ENCODE measurements at regions not wholly inside any gene's neighbourhood (a gene's known extent, or its start where the extent isn't known, plus 50 kb on each side); places are given as distances from the start of the nearest gene placed in this dataset.

- DNase-seq (ENCODE audit: low read depth), result no peak
- TF ChIP-seq CTCF (conservative IDR thresholded peaks at IDR 0.05; ENCODE audit: low read depth, low read length), result no peak
- no peak overlapping the region for H3K4me3 ChIP-seq (ENCODE audit: low read depth, low read length)
Measured at GRCh38 chr1:234877761-234878160, 250.9 kb downstream of the TOMM20 start.

GRCh38 chr1:234875953-234876855 is 252.4 kb downstream of the TOMM20 start:
- no peak for DNase-seq (ENCODE audit: low read depth)
- no peak for TF ChIP-seq CTCF (conservative IDR thresholded peaks at IDR 0.05; ENCODE audit: low read depth, low read length)
- H3K4me3 ChIP-seq (ENCODE audit: low read depth, low read length), result no peak overlapping the region

GRCh38 chr1:234875328-234875952 is 253.2 kb downstream of the TOMM20 start:
- TF ChIP-seq CTCF (conservative IDR thresholded peaks at IDR 0.05; ENCODE audit: low read depth, low read length), result no peak
- no peak overlapping the region for H3K4me3 ChIP-seq (ENCODE audit: low read depth, low read length)
- no peak for DNase-seq (ENCODE audit: low read depth)

GRCh38 chr1:234874291-234875288 is 254.0 kb downstream of the TOMM20 start:
- DNase-seq (ENCODE audit: low read depth), result peak; percentile 95
- no peak overlapping the region for H3K4me3 ChIP-seq (ENCODE audit: low read depth, low read length)
- TF ChIP-seq CTCF (conservative IDR thresholded peaks at IDR 0.05; ENCODE audit: low read depth, low read length), result no peak

GRCh38 chr1:234871710-234872271 is 256.8 kb downstream of the TOMM20 start:
- TF ChIP-seq CTCF (conservative IDR thresholded peaks at IDR 0.05; ENCODE audit: low read depth, low read length), result no peak
- no peak overlapping the region for H3K4me3 ChIP-seq (ENCODE audit: low read depth, low read length)
- DNase-seq (ENCODE audit: low read depth), result no peak

- TF ChIP-seq CTCF (conservative IDR thresholded peaks at IDR 0.05; ENCODE audit: low read depth, low read length), result no peak
- no peak overlapping the region for H3K4me3 ChIP-seq (ENCODE audit: low read depth, low read length)
- DNase-seq (ENCODE audit: low read depth), result no peak
Measured at GRCh38 chr1:234871039-234871709, 257.5 kb downstream of the TOMM20 start.

Data from epithelial cell of proximal tubule (primary cell).